ENCODE measurements at regions not wholly inside any gene's neighbourhood (a gene's known extent, or its start where the extent isn't known, plus 50 kb on each side); places are given as distances from the start of the nearest gene placed in this dataset.
A peak's percentile ranks its signal among the peaks of the same experiment; 100 is the strongest.

DNA sequence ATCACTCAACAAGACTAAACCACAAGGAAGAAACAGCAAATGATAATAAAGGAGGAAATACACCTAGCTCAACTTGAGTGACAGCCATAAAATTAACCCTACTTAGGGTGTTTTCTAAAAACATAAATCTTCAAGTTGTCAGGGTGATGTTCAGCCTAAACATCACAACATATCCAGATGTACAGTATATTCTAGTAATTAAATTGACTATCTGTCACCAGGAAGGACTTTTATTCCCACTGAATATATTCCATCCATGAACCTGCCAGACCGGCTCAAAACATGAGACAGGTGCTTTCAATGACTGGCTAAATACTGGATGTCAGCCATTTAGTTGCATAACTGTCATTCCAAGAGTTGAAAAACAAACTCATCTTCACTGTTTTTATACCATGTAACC, 298.1 kb upstream of the NEBL start:
- Mint-ChIP-seq H3K9me3 (peaks cover 13% of the 10 kb centered on the region), H3K27ac (peak overlapping the region; percentile 88)
- DNase-seq (ENCODE audit: low spot score in 2 of 2, unreplicated experiment in 2 of 2): no peak

GRCh38 chr10:21194510-21194993, 297.4 kb upstream of the NEBL start:
- peaks cover 14% of the 10 kb centered on the region for H3K36me3 Mint-ChIP-seq
- H3K4me1 Mint-ChIP-seq: peaks cover 27% of the 10 kb centered on the region
- no peak for TF ChIP-seq CTCF (IDR thresholded peaks at IDR 0.05; ENCODE audit: unreplicated experiment)
- H3K9me3 Mint-ChIP-seq: peaks cover 13% of the 10 kb centered on the region
- no peak overlapping the region for H3K4me3 Mint-ChIP-seq
- DNase-seq (ENCODE audit: low spot score in 2 of 2, unreplicated experiment in 2 of 2): no peak
- H3K27ac Mint-ChIP-seq: peak overlapping the region; percentile 78
- no peaks in the 10 kb centered on the region for H3K27me3 Mint-ChIP-seq (ENCODE audit: low read depth)

More for the DNA sequence above, 298.1 kb upstream of the NEBL start:
- H3K4me3 Mint-ChIP-seq: no peak overlapping the region
- H3K4me1 Mint-ChIP-seq: peaks cover 27% of the 10 kb centered on the region
- H3K27me3 Mint-ChIP-seq (ENCODE audit: low read depth): no peaks in the 10 kb centered on the region
- TF ChIP-seq CTCF (IDR thresholded peaks at IDR 0.05; ENCODE audit: unreplicated experiment): no peak
- H3K36me3 Mint-ChIP-seq: peaks cover 14% of the 10 kb centered on the region

DNA sequence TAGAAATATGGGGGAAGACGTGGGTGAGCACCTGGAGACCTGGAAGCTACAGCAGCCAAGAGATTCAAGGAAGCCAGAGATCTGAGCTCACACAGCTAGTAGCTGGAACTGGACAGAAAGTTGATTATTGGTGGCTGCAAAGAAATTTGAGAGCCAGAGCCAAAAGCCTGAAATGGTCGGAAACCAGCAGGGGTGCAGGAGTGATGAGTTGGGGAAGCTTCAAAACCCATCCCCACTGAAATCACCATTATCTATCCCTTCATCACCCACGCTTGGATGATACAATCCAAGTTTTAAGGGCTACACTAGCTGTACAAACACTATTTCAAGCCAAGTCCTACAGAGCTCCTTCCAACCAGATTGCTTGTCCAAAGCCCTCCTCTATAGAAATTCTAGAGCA, 296.1 kb upstream of the NEBL start:
- Mint-ChIP-seq H3K36me3 (peaks cover 12% of the 10 kb centered on the region), H3K27ac (no peak overlapping the region), H3K4me1 (peaks cover 27% of the 10 kb centered on the region), H3K27me3 (ENCODE audit: low read depth) (no peaks in the 10 kb centered on the region), H3K9me3 (peaks cover 11% of the 10 kb centered on the region), H3K4me3 (no peak overlapping the region)
- no peak for DNase-seq (ENCODE audit: low spot score in 2 of 2, unreplicated experiment in 2 of 2)
- TF ChIP-seq CTCF (IDR thresholded peaks at IDR 0.05; ENCODE audit: unreplicated experiment): no peak

DNA sequence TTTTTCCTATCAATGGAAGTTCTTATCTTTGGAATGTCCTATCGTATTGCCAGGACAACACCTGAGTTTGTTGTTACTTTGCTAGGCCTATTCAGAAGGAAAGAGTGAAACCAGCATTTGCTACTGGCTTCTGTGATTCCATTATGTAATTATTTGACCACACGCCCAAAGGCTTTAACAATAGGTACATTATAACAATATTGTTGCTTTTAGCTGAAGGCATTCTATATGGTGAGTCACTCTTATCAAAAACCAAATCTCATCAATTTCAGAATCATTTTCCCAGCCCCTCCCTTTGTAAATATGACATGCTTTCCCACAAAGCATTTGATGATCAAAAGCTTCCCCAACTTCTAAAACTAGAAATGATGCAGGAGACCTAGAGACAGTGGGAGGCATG, 294.4 kb upstream of the NEBL start:
- no peak for DNase-seq (ENCODE audit: low spot score in 2 of 2, unreplicated experiment in 2 of 2)
- Mint-ChIP-seq H3K27ac (peak overlapping the region; percentile 71), H3K9me3 (peaks cover 4% of the 10 kb centered on the region), H3K4me1 (peaks cover 21% of the 10 kb centered on the region), H3K27me3 (ENCODE audit: low read depth) (no peaks in the 10 kb centered on the region), H3K36me3 (peaks cover 4% of the 10 kb centered on the region), H3K4me3 (no peak overlapping the region)
- TF ChIP-seq CTCF (IDR thresholded peaks at IDR 0.05; ENCODE audit: unreplicated experiment): no peak

GRCh38 chr10:21184984-21185383, 287.9 kb upstream of the NEBL start:
- Mint-ChIP-seq H3K27me3 (ENCODE audit: low read depth) (no peaks in the 10 kb centered on the region), H3K4me1 (peaks cover 3% of the 10 kb centered on the region), H3K36me3 (peaks cover 10% of the 10 kb centered on the region), H3K27ac (no peak overlapping the region), H3K9me3 (peaks cover 11% of the 10 kb centered on the region), H3K4me3 (no peak overlapping the region)
- DNase-seq (ENCODE audit: low spot score in 2 of 2, unreplicated experiment in 2 of 2): no peak
- TF ChIP-seq CTCF (IDR thresholded peaks at IDR 0.05; ENCODE audit: unreplicated experiment): no peak

DNA sequence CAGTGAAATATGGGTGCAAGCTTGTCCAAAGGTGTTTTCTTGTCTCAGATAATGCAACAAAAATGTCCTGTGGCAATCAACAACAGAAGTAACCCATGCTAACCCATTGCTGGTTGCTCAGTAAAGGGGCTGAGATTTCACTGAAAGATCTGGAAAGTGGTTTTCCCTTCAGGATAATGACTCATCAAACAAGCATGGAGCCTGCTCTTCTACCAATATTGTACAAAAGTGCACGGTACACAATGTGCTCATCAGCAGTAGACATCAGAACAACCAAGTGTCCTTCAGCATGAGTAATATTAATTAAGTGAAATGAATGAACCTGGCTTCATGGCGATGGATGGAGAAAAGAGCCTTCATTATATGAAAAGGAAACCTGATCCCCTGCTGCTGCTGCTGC, 287.1 kb upstream of the NEBL start:
- no peak overlapping the region for H3K4me3 Mint-ChIP-seq
- H3K27ac Mint-ChIP-seq: peak overlapping the region; percentile 50
- no peak for DNase-seq (ENCODE audit: low spot score in 2 of 2, unreplicated experiment in 2 of 2)
- H3K9me3 Mint-ChIP-seq: peaks cover 17% of the 10 kb centered on the region
- TF ChIP-seq CTCF (IDR thresholded peaks at IDR 0.05; ENCODE audit: unreplicated experiment): no peak
- H3K36me3 Mint-ChIP-seq: peaks cover 14% of the 10 kb centered on the region
- peaks cover 3% of the 10 kb centered on the region for H3K4me1 Mint-ChIP-seq
- H3K27me3 Mint-ChIP-seq (ENCODE audit: low read depth): no peaks in the 10 kb centered on the region
